ENCODE measurements at regions not wholly inside any gene's neighbourhood (a gene's known extent, or its start where the extent isn't known, plus 50 kb on each side); places are given as distances from the start of the nearest gene placed in this dataset.

- no peak for TF ChIP-seq FOXM1 (IDR thresholded peaks at IDR 0.05; ENCODE audit: borderline replicate concordance)
- TF ChIP-seq ARNT (IDR thresholded peaks at IDR 0.05) = no peak
- TF ChIP-seq ELF4 (IDR thresholded peaks at IDR 0.05) = no peak
- no peak for TF ChIP-seq FOXK2 (IDR thresholded peaks at IDR 0.05)
- no peak for TF ChIP-seq FOXA1 (IDR thresholded peaks at IDR 0.05)
- TF ChIP-seq SP1 (IDR thresholded peaks at IDR 0.05) = no peak
- TF ChIP-seq BHLHE40 (IDR thresholded peaks at IDR 0.05; ENCODE audit: borderline replicate concordance) = no peak
- no peak for TF ChIP-seq ZNF384 (IDR thresholded peaks at IDR 0.05)
- TF ChIP-seq NFRKB (IDR thresholded peaks at IDR 0.05) = no peak
- TF ChIP-seq LEF1 (IDR thresholded peaks at IDR 0.05; ENCODE audit: borderline replicate concordance) = no peak
Measured at GRCh38 chr6:77036400-77036799, 426.9 kb downstream of the HTR1B start.

Data from HEK293T (cell line).